Prostate gland (tissue), 2 donors: ENCODE measurements at regions not wholly inside any gene's neighbourhood (a gene's known extent, or its start where the extent isn't known, plus 50 kb on each side); places are given as distances from the start of the nearest gene placed in this dataset.

Experiments used
- POLR2A ChIP-seq: fragments of 450-650 bp; IDR thresholded peaks from one replicate; pipeline ENCODE4 v1.6.1; 2016; ENCODE audit warnings: antibody characterized with exemption, mild to moderate bottlenecking
- POLR2AphosphoS5 ChIP-seq: sonication (generic); formaldehyde crosslinking; IDR thresholded peaks from one replicate; pipeline ENCODE4 v1.6.1; 2017; ENCODE audit warnings: antibody characterized with exemption
- TF ChIP-seq, protein P1 (sequence below), 4 experiments: fragments of 200-600 bp in 2 of 4; fragments of 450-650 bp in 2 of 4; sonication (generic) in 2 of 4; IDR thresholded peaks; 1 replicate in 3 of 4; 2 replicates in 1 of 4; pipeline ENCODE4 v1.5.1; 2016 to 2019; ENCODE audit warnings: antibody characterized with exemption in 4 of 4, mild to moderate bottlenecking in 2 of 4, moderate library complexity in 2 of 4

DNA sequence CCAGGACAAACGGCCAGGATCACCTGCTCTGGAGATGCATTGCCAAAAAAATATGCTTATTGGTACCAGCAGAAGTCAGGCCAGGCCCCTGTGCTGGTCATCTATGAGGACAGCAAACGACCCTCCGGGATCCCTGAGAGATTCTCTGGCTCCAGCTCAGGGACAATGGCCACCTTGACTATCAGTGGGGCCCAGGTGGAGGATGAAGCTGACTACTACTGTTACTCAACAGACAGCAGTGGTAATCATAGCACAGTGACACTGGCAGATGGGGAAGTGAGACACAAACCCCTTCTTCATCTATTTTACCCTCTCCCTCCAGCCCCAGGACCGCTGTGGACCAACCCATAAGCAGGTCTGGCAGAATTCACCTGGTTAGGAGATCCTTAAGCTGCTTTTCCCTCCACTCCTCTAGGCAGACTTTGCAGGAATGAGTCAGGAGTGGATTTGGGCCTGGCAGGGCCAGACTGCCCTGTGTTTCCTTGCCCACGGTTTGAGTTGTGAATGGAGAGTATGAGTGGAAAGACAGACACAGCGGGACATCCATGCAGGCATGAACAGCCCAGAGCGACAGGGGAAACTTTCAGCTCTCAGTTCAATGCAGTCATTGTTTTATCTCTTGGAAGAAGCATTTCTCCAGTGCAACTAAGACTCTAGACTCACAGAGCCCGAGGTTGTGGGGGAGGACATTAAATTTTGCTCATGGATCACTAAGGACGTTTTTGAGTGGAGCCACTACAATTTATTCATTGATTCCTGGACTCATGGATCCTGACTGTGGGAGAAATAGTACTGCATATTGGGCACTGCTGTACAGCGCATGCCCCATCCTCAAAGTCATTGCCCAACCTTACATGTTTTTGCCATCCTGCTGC, 75.3 kb upstream of the IGLL5 start:
- TF ChIP-seq, protein P1, sequence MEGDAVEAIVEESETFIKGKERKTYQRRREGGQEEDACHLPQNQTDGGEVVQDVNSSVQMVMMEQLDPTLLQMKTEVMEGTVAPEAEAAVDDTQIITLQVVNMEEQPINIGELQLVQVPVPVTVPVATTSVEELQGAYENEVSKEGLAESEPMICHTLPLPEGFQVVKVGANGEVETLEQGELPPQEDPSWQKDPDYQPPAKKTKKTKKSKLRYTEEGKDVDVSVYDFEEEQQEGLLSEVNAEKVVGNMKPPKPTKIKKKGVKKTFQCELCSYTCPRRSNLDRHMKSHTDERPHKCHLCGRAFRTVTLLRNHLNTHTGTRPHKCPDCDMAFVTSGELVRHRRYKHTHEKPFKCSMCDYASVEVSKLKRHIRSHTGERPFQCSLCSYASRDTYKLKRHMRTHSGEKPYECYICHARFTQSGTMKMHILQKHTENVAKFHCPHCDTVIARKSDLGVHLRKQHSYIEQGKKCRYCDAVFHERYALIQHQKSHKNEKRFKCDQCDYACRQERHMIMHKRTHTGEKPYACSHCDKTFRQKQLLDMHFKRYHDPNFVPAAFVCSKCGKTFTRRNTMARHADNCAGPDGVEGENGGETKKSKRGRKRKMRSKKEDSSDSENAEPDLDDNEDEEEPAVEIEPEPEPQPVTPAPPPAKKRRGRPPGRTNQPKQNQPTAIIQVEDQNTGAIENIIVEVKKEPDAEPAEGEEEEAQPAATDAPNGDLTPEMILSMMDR (IDR thresholded peaks at IDR 0.05), result no peak
- TF ChIP-seq POLR2A, result no peak
- no peak for TF ChIP-seq POLR2AphosphoS5
